ENCODE measurements at regions not wholly inside any gene's neighbourhood (a gene's known extent, or its start where the extent isn't known, plus 50 kb on each side); places are given as distances from the start of the nearest gene placed in this dataset.

- WGBS, 2 donors = 5 to 7% methylated on average over 1 of the region's 1 CpG
- no peak for FAIRE-seq
- Histone ChIP-seq H3K36me3 (no peaks in the 10 kb centered on the region), H3K27me3 (no peaks in the 10 kb centered on the region), H3K9me3 (no peaks in the 10 kb centered on the region), H3K27ac (no peak overlapping the region), H3K4me3 (no peak overlapping the region), H3K4me1 (no peaks in the 10 kb centered on the region)
- intact Hi-C loops (cut with DNase I) = no loop called here
- TF ChIP-seq CTCF (IDR thresholded peaks at IDR 0.05) = no peak
- ATAC-seq = no peak
- no peak for DNase-seq
Measured at GRCh38 chr21:24649691-24650090, 957.6 kb downstream of the MRPL39 start.

- no peak for TF ChIP-seq CTCF (IDR thresholded peaks at IDR 0.05)
- H3K9me3 ChIP-seq = no peaks in the 10 kb centered on the region
- intact Hi-C loops (cut with DNase I) = no loop called here
- no peaks in the 10 kb centered on the region for H3K36me3 ChIP-seq
- H3K27me3 ChIP-seq = no peaks in the 10 kb centered on the region
- H3K4me3 ChIP-seq = no peak overlapping the region
- no peak for DNase-seq
- no peak for FAIRE-seq
- no peak for ATAC-seq
- 43 to 54% methylated on average over 4 of the region's 4 CpGs for WGBS, 2 donors
- H3K4me1 ChIP-seq = no peaks in the 10 kb centered on the region
- no peak overlapping the region for H3K27ac ChIP-seq
Measured at GRCh38 chr21:24636696-24637095, 970.6 kb downstream of the MRPL39 start.

- Histone ChIP-seq H3K4me1 (no peaks in the 10 kb centered on the region), H3K36me3 (no peaks in the 10 kb centered on the region), H3K27me3 (no peaks in the 10 kb centered on the region), H3K4me3 (no peak overlapping the region), H3K9me3 (no peaks in the 10 kb centered on the region), H3K27ac (no peak overlapping the region)
- DNase-seq (no peak), ATAC-seq (no peak), FAIRE-seq (no peak)
- intact Hi-C loops (cut with DNase I) = no loop called here
- 74 to 85% methylated on average over 3 of the region's 3 CpGs for WGBS, 2 donors
- TF ChIP-seq CTCF (IDR thresholded peaks at IDR 0.05) = no peak
Measured at GRCh38 chr21:24634749-24635148, 972.5 kb downstream of the MRPL39 start.

GRCh38 chr21:24628536-24628935, 978.7 kb downstream of the MRPL39 start:
- intact Hi-C loops (cut with DNase I) = no loop called here
- no peak for TF ChIP-seq CTCF (IDR thresholded peaks at IDR 0.05)
- 17 to 26% methylated on average over 1 of the region's 1 CpG for WGBS, 2 donors
- FAIRE-seq (no peak), DNase-seq (no peak), ATAC-seq (no peak)
- no peaks in the 10 kb centered on the region for H3K4me1 ChIP-seq
- no peaks in the 10 kb centered on the region for H3K27me3 ChIP-seq
- H3K27ac ChIP-seq = no peak overlapping the region
- H3K4me3 ChIP-seq = no peak overlapping the region
- no peaks in the 10 kb centered on the region for H3K9me3 ChIP-seq
- H3K36me3 ChIP-seq = no peaks in the 10 kb centered on the region

- ATAC-seq = no peak
- TF ChIP-seq CTCF (IDR thresholded peaks at IDR 0.05) = no peak
- Histone ChIP-seq H3K4me1 (no peaks in the 10 kb centered on the region), H3K9me3 (no peaks in the 10 kb centered on the region), H3K27me3 (no peaks in the 10 kb centered on the region), H3K4me3 (no peak overlapping the region), H3K27ac (no peak overlapping the region), H3K36me3 (no peaks in the 10 kb centered on the region)
- no peak for DNase-seq
- FAIRE-seq = no peak
- intact Hi-C loops (cut with DNase I) = no loop called here
Measured at GRCh38 chr21:24628046-24628445, 979.2 kb downstream of the MRPL39 start.

Measured in pancreas (tissue), 10 donors.